Uterus (tissue), 2 donors: ENCODE measurements at regions not wholly inside any gene's neighbourhood (a gene's known extent, or its start where the extent isn't known, plus 50 kb on each side); places are given as distances from the start of the nearest gene placed in this dataset.

Experiments
- POLR2A ChIP-seq, 2 donors: fragments of 450-650 bp; IDR thresholded peaks; one replicate each; pipeline ENCODE4 v1.6.1; 2016; ENCODE audit warnings: antibody characterized with exemption in 2 of 2, mild to moderate bottlenecking in 1 of 2, moderate library complexity in 1 of 2
- TF ChIP-seq, protein P1 (sequence below), 4 experiments: fragments of 200-600 bp in 2 of 4; fragments of 450-650 bp in 2 of 4; sonication (generic) in 2 of 4; IDR thresholded peaks; one replicate each; pipeline ENCODE4 v1.5.1; 2016 to 2019; ENCODE audit warnings: antibody characterized with exemption in 4 of 4, mild to moderate bottlenecking in 2 of 4, moderate library complexity in 1 of 4

DNA sequence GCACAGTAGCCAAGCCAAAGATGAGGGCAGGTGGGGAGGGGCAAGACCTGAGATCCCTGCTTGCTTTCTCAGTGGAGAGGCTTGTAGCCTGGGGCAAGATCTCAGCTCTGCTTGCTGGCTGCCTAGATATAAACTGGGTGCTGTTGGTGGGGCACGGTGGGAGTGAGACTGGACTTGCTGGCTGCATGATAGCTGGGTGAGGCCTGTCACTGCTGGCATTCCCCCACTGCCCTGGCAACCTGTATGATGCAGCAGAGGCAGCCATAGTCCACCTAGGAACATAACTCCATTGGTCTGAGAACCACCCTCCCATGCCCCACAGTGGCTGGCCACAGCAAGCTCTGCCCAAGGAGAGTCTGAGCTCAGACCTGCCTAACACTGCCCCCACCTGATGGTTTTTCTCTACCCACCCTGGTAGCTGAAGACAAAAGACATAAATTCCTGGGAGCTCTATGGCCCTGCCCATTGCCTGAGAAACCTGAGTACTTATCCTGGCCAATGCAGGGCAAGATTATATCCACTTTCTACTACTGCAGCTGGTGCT lies 261.9 kb upstream of the DEPDC1 start:
- TF ChIP-seq, protein P1, sequence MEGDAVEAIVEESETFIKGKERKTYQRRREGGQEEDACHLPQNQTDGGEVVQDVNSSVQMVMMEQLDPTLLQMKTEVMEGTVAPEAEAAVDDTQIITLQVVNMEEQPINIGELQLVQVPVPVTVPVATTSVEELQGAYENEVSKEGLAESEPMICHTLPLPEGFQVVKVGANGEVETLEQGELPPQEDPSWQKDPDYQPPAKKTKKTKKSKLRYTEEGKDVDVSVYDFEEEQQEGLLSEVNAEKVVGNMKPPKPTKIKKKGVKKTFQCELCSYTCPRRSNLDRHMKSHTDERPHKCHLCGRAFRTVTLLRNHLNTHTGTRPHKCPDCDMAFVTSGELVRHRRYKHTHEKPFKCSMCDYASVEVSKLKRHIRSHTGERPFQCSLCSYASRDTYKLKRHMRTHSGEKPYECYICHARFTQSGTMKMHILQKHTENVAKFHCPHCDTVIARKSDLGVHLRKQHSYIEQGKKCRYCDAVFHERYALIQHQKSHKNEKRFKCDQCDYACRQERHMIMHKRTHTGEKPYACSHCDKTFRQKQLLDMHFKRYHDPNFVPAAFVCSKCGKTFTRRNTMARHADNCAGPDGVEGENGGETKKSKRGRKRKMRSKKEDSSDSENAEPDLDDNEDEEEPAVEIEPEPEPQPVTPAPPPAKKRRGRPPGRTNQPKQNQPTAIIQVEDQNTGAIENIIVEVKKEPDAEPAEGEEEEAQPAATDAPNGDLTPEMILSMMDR (IDR thresholded peaks at IDR 0.05) = no peak
- TF ChIP-seq POLR2A (IDR thresholded peaks at IDR 0.05) = no peak
